ENCODE measurements at regions not wholly inside any gene's neighbourhood (a gene's known extent, or its start where the extent isn't known, plus 50 kb on each side); places are given as distances from the start of the nearest gene placed in this dataset.

DNA sequence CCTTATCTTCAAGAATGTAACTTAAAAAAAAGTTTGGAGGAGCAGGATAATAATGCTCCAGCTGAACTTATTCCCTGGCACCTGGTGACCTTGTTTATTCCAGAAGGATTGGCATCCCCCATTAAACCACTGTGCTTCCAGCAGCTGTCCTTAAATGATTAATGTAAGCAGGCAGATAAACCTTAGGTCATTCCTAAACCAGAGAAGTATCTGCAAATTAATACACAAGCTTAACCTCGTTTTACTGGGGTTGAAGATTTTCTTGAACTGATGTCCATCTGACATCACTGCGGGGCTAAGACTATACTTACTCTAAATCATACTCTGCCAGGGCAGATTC lies 116.1 kb upstream of the PALS2 start:
- TF ChIP-seq, protein P1, sequence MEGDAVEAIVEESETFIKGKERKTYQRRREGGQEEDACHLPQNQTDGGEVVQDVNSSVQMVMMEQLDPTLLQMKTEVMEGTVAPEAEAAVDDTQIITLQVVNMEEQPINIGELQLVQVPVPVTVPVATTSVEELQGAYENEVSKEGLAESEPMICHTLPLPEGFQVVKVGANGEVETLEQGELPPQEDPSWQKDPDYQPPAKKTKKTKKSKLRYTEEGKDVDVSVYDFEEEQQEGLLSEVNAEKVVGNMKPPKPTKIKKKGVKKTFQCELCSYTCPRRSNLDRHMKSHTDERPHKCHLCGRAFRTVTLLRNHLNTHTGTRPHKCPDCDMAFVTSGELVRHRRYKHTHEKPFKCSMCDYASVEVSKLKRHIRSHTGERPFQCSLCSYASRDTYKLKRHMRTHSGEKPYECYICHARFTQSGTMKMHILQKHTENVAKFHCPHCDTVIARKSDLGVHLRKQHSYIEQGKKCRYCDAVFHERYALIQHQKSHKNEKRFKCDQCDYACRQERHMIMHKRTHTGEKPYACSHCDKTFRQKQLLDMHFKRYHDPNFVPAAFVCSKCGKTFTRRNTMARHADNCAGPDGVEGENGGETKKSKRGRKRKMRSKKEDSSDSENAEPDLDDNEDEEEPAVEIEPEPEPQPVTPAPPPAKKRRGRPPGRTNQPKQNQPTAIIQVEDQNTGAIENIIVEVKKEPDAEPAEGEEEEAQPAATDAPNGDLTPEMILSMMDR (IDR thresholded peaks at IDR 0.05; ENCODE audit: borderline replicate concordance, extremely low read depth, low read length, poor library complexity, severe bottlenecking) = no peak
- no peak for TF ChIP-seq EZH2 (IDR thresholded peaks at IDR 0.05; ENCODE audit: borderline replicate concordance, low read depth, low read length, severe bottlenecking)

All from DND-41 (cell line).